ENCODE measurements at regions not wholly inside any gene's neighbourhood (a gene's known extent, or its start where the extent isn't known, plus 50 kb on each side); places are given as distances from the start of the nearest gene placed in this dataset.
"Not testable (repeated sequence)": the region's sequence is repeated elsewhere in the genome, so short reads cannot be mapped to it uniquely, and the experiment has no call there.

- DNase-seq = no peak
Observed at GRCh38 chr11:29131055-29131454, 885.8 kb downstream of the KCNA4 start.

- no peak for DNase-seq
Observed at GRCh38 chr11:29129844-29130243, 887.0 kb downstream of the KCNA4 start.

- no peak for DNase-seq
Observed at GRCh38 chr11:29127461-29127860, 889.4 kb downstream of the KCNA4 start.

- DNase-seq = no peak
Observed at GRCh38 chr11:29125606-29126005, 891.2 kb downstream of the KCNA4 start.

GRCh38 chr11:29124470-29124869, 892.4 kb downstream of the KCNA4 start:
- DNase-seq = no peak

GRCh38 chr11:29119707-29120618, 896.9 kb downstream of the KCNA4 start:
- no peak for DNase-seq

GRCh38 chr11:29119116-29119515, 897.7 kb downstream of the KCNA4 start:
- no peak for DNase-seq

- DNase-seq = no peak
Observed at GRCh38 chr11:29100967-29101366, 915.9 kb downstream of the KCNA4 start.

GRCh38 chr11:29095821-29096220, 921.0 kb downstream of the KCNA4 start:
- DNase-seq = no peak

- DNase-seq = no peak
Observed at GRCh38 chr11:29093416-29094120, 923.3 kb downstream of the KCNA4 start.

- no peak for DNase-seq
Observed at GRCh38 chr11:29087200-29087812, 929.5 kb downstream of the KCNA4 start.

GRCh38 chr11:29075726-29076125, 941.1 kb downstream of the KCNA4 start:
- no peak for DNase-seq

- no peak for DNase-seq
Observed at GRCh38 chr11:29063630-29064361, 953.0 kb downstream of the KCNA4 start.

GRCh38 chr11:29061452-29061851, 953.3 kb downstream of the METTL15 start:
- DNase-seq = no peak

- DNase-seq = not testable (repeated sequence)
Observed at GRCh38 chr11:29056487-29056886, 948.3 kb downstream of the METTL15 start.

GRCh38 chr11:29051935-29052334, 943.7 kb downstream of the METTL15 start:
- no peak for DNase-seq

- not testable (repeated sequence) for DNase-seq
Observed at GRCh38 chr11:29050962-29051361, 942.8 kb downstream of the METTL15 start.

GRCh38 chr11:29040489-29040888, 932.3 kb downstream of the METTL15 start:
- DNase-seq = no peak

- no peak for DNase-seq
Observed at GRCh38 chr11:29032384-29033149, 924.4 kb downstream of the METTL15 start.

GRCh38 chr11:29029452-29029851, 921.3 kb downstream of the METTL15 start:
- DNase-seq = no peak

- DNase-seq = no peak
Observed at GRCh38 chr11:29027436-29027835, 919.2 kb downstream of the METTL15 start.

- DNase-seq = no peak
Observed at GRCh38 chr11:29026286-29026685, 918.1 kb downstream of the METTL15 start.
